ENCODE measurements at regions not wholly inside any gene's neighbourhood (a gene's known extent, or its start where the extent isn't known, plus 50 kb on each side); places are given as distances from the start of the nearest gene placed in this dataset.

DNA sequence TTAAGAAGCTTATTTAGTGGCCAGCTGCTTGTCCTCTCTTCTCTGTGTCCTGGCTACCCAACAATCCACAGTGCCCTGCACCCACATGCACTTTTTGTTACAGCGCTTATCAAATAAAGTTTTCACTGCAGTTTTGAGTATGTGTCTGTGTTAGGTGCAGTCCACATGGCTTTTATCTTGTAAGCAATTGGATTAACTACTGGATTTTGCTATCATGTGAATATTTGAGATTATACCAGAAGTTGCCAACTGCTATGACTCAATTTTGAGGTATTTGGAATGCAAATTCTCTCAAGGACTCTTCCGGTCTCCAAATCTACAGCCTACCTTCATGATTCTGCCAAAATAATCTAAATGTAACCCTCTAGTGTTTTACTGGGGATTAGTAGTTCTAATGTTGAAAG is 690.2 kb downstream of the NR2F1-AS1 start:
- TF ChIP-seq, protein P1, sequence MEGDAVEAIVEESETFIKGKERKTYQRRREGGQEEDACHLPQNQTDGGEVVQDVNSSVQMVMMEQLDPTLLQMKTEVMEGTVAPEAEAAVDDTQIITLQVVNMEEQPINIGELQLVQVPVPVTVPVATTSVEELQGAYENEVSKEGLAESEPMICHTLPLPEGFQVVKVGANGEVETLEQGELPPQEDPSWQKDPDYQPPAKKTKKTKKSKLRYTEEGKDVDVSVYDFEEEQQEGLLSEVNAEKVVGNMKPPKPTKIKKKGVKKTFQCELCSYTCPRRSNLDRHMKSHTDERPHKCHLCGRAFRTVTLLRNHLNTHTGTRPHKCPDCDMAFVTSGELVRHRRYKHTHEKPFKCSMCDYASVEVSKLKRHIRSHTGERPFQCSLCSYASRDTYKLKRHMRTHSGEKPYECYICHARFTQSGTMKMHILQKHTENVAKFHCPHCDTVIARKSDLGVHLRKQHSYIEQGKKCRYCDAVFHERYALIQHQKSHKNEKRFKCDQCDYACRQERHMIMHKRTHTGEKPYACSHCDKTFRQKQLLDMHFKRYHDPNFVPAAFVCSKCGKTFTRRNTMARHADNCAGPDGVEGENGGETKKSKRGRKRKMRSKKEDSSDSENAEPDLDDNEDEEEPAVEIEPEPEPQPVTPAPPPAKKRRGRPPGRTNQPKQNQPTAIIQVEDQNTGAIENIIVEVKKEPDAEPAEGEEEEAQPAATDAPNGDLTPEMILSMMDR (IDR thresholded peaks at IDR 0.05; ENCODE audit: low read depth, low read length, poor library complexity, severe bottlenecking) = no peak
- no peak for TF ChIP-seq EZH2phosphoT487 (IDR thresholded peaks at IDR 0.05; ENCODE audit: borderline replicate concordance, low read length)

All from DOHH2 (cell line).